NCI-H82 treated with DMSO at 0.1 percent for 48 hours (cell line): ENCODE measurements at regions not wholly inside any gene's neighbourhood (a gene's known extent, or its start where the extent isn't known, plus 50 kb on each side); places are given as distances from the start of the nearest gene placed in this dataset.
"Not testable (repeated sequence)": the region's sequence is repeated elsewhere in the genome, so short reads cannot be mapped to it uniquely, and the experiment has no call there.

Experiments
- DNase-seq: peaks from one replicate; lab custom pipeline; 2025; ENCODE audit not compliant: unreplicated experiment; lab: John Stamatoyannopoulos, UW

- DNase-seq, result no peak
Observed at GRCh38 chr5:118554241-118554640, 434.1 kb downstream of the DTWD2 start.

- no peak for DNase-seq
Observed at GRCh38 chr5:118553662-118554061, 434.7 kb downstream of the DTWD2 start.

- DNase-seq, result no peak
Observed at GRCh38 chr5:118552731-118553360, 435.5 kb downstream of the DTWD2 start.

GRCh38 chr5:118552146-118552545 is 436.2 kb downstream of the DTWD2 start:
- no peak for DNase-seq

GRCh38 chr5:118551716-118552115 is 436.6 kb downstream of the DTWD2 start:
- DNase-seq, result no peak

- no peak for DNase-seq
Observed at GRCh38 chr5:118551031-118551430, 437.3 kb downstream of the DTWD2 start.

GRCh38 chr5:118548761-118549720 is 439.3 kb downstream of the DTWD2 start:
- DNase-seq, result peak; percentile 25

GRCh38 chr5:118545470-118545869 is 442.9 kb downstream of the DTWD2 start:
- peak; percentile 45 for DNase-seq

- DNase-seq, result peak; percentile 77
Observed at GRCh38 chr5:118544887-118545449, 443.4 kb downstream of the DTWD2 start.

GRCh38 chr5:118533923-118534322 is 454.4 kb downstream of the DTWD2 start:
- DNase-seq, result no peak

GRCh38 chr5:118533156-118533555 is 455.2 kb downstream of the DTWD2 start:
- DNase-seq, result no peak

GRCh38 chr5:118531276-118531675 is 457.1 kb downstream of the DTWD2 start:
- DNase-seq, result no peak

GRCh38 chr5:118529361-118530144 is 458.8 kb downstream of the DTWD2 start:
- DNase-seq, result no peak

- DNase-seq, result no peak
Observed at GRCh38 chr5:118522626-118523025, 465.7 kb downstream of the DTWD2 start.

GRCh38 chr5:118520771-118521415 is 467.5 kb downstream of the DTWD2 start:
- no peak for DNase-seq

GRCh38 chr5:118519466-118519865 is 468.9 kb downstream of the DTWD2 start:
- DNase-seq, result no peak

GRCh38 chr5:118518720-118519119 is 469.6 kb downstream of the DTWD2 start:
- DNase-seq, result no peak

- no peak for DNase-seq
Observed at GRCh38 chr5:118511846-118512245, 476.5 kb downstream of the DTWD2 start.

- DNase-seq, result no peak
Observed at GRCh38 chr5:118506217-118506852, 482.0 kb downstream of the DTWD2 start.

- not testable (repeated sequence) for DNase-seq
Observed at GRCh38 chr5:118502232-118502631, 486.1 kb downstream of the DTWD2 start.
